ENCODE measurements at regions not wholly inside any gene's neighbourhood (a gene's known extent, or its start where the extent isn't known, plus 50 kb on each side); places are given as distances from the start of the nearest gene placed in this dataset.

DNA sequence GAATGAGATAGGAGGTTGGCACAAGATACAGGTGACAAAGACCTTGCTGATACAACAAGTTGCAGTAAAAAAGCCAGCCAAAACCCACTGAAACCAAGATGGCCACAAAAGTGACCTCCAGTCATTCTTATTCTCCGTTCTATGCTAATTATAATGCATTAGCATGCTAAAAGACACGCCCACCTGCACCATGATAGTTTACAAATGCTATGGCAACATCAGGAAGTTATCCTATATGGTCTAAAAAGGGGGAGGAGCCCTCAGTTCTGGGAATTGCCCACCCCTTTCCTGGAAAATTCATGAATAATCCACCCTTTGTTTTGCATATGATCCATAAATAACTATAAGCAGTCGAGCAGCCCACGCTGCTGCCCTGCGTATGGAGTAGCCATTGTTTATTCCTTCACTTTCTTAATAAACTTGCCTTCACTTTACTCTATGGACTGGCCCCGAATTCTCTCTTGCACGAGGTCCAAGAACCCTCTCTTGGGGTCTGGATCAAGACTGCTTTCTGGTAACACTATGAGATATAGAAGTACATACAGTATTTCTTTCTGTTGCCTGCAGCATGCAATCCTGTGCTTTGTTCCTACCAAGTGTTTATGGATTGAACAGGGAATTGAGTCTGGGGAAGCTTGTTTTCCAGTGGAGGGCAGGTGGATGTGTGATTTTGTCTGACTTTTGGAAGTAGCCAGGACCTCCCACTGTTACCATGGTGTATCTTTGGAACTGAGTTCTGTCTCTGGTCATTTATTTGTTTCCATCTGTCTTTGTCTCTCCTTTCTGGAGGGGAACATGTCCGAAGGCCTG is 72.0 kb upstream of the TGM3 start:
- TF ChIP-seq KDM5A (IDR thresholded peaks at IDR 0.05) (no peak), TP53 (CRISPR knock-in tag; IDR thresholded peaks at IDR 0.05) (no peak)
- TF ChIP-seq, protein P1, sequence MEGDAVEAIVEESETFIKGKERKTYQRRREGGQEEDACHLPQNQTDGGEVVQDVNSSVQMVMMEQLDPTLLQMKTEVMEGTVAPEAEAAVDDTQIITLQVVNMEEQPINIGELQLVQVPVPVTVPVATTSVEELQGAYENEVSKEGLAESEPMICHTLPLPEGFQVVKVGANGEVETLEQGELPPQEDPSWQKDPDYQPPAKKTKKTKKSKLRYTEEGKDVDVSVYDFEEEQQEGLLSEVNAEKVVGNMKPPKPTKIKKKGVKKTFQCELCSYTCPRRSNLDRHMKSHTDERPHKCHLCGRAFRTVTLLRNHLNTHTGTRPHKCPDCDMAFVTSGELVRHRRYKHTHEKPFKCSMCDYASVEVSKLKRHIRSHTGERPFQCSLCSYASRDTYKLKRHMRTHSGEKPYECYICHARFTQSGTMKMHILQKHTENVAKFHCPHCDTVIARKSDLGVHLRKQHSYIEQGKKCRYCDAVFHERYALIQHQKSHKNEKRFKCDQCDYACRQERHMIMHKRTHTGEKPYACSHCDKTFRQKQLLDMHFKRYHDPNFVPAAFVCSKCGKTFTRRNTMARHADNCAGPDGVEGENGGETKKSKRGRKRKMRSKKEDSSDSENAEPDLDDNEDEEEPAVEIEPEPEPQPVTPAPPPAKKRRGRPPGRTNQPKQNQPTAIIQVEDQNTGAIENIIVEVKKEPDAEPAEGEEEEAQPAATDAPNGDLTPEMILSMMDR (IDR thresholded peaks at IDR 0.05), result no peak
- TF ChIP-seq, protein P2, sequence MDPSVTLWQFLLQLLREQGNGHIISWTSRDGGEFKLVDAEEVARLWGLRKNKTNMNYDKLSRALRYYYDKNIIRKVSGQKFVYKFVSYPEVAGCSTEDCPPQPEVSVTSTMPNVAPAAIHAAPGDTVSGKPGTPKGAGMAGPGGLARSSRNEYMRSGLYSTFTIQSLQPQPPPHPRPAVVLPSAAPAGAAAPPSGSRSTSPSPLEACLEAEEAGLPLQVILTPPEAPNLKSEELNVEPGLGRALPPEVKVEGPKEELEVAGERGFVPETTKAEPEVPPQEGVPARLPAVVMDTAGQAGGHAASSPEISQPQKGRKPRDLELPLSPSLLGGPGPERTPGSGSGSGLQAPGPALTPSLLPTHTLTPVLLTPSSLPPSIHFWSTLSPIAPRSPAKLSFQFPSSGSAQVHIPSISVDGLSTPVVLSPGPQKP (IDR thresholded peaks at IDR 0.05; ENCODE audit: low read depth, low read length), result no peak

Data from A549 (cell line).